ENCODE measurements at regions not wholly inside any gene's neighbourhood (a gene's known extent, or its start where the extent isn't known, plus 50 kb on each side); places are given as distances from the start of the nearest gene placed in this dataset.

GRCh38 chr2:211138551-211138950 is 582.2 kb downstream of the CPS1 start (continued):
- no peak for TF ChIP-seq EP300 (IDR thresholded peaks at IDR 0.05; ENCODE audit: borderline replicate concordance in 1 of 2, low read depth in 2 of 2, low read length in 2 of 2)
- TF ChIP-seq NRF1 (IDR thresholded peaks at IDR 0.05; ENCODE audit: low read depth, low read length), result no peak
- TF ChIP-seq GTF2F1 (IDR thresholded peaks at IDR 0.05; ENCODE audit: borderline replicate concordance, low read depth, low read length), result no peak
- TF ChIP-seq BCL11A (IDR thresholded peaks at IDR 0.05; ENCODE audit: low read depth in 2 of 2, low read length in 2 of 2), result no peak
- TF ChIP-seq TEAD4 (IDR thresholded peaks at IDR 0.05; ENCODE audit: low read depth, low read length), result no peak
- no peak for TF ChIP-seq ASH2L (IDR thresholded peaks at IDR 0.05; ENCODE audit: low read length)
